ENCODE measurements at regions not wholly inside any gene's neighbourhood (a gene's known extent, or its start where the extent isn't known, plus 50 kb on each side); places are given as distances from the start of the nearest gene placed in this dataset.

- TF ChIP-seq EZH2phosphoT487 (IDR thresholded peaks at IDR 0.05; ENCODE audit: borderline replicate concordance) (no peak), POLR2A (IDR thresholded peaks at IDR 0.05; ENCODE audit: borderline replicate concordance, extremely low read depth, insufficient read depth, insufficient read length) (no peak), ELF1 (IDR thresholded peaks at IDR 0.05; ENCODE audit: borderline replicate concordance, low read depth) (no peak), SRF (IDR thresholded peaks at IDR 0.05; ENCODE audit: low read depth) (no peak), EGR1 (IDR thresholded peaks at IDR 0.05; ENCODE audit: low read depth) (no peak), EZH2 (IDR thresholded peaks at IDR 0.05) (no peak), YY1 (IDR thresholded peaks at IDR 0.05; ENCODE audit: extremely low read depth, insufficient replicate concordance, low read depth, low read length) (no peak), JUND (IDR thresholded peaks at IDR 0.05) (no peak), POLR2AphosphoS5 (IDR thresholded peaks at IDR 0.05; ENCODE audit: low read depth, low read length) (no peak), ZFX (IDR thresholded peaks at IDR 0.05) (no peak)
- TF ChIP-seq, protein P1, sequence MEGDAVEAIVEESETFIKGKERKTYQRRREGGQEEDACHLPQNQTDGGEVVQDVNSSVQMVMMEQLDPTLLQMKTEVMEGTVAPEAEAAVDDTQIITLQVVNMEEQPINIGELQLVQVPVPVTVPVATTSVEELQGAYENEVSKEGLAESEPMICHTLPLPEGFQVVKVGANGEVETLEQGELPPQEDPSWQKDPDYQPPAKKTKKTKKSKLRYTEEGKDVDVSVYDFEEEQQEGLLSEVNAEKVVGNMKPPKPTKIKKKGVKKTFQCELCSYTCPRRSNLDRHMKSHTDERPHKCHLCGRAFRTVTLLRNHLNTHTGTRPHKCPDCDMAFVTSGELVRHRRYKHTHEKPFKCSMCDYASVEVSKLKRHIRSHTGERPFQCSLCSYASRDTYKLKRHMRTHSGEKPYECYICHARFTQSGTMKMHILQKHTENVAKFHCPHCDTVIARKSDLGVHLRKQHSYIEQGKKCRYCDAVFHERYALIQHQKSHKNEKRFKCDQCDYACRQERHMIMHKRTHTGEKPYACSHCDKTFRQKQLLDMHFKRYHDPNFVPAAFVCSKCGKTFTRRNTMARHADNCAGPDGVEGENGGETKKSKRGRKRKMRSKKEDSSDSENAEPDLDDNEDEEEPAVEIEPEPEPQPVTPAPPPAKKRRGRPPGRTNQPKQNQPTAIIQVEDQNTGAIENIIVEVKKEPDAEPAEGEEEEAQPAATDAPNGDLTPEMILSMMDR (IDR thresholded peaks at IDR 0.05 in 2 of 3, conservative IDR thresholded peaks at IDR 0.05 in 1 of 3; ENCODE audit: borderline replicate concordance in 1 of 3, insufficient read depth in 1 of 3, low read depth in 2 of 3, low read length in 2 of 3) = no peak
Measured at GRCh38 chr9:89961616-89962341, 357.0 kb downstream of the GADD45G start.
